Testis (tissue), 2 donors: ENCODE measurements at regions not wholly inside any gene's neighbourhood (a gene's known extent, or its start where the extent isn't known, plus 50 kb on each side); places are given as distances from the start of the nearest gene placed in this dataset.

Experiments
- POLR2A ChIP-seq: fragments of 450-650 bp; IDR thresholded peaks from one replicate; pipeline ENCODE4 v1.6.1; 2017; ENCODE audit warnings: antibody characterized with exemption, mild to moderate bottlenecking, moderate library complexity
- TF ChIP-seq, protein P1 (sequence below), 3 experiments: fragments of 450-650 bp in 2 of 3; fragments of 200-600 bp in 1 of 3; sonication (generic) in 1 of 3; IDR thresholded peaks; one replicate each; pipeline ENCODE4 v1.5.1; 2016 to 2019; ENCODE audit warnings: antibody characterized with exemption in 3 of 3, mild to moderate bottlenecking in 2 of 3, moderate library complexity in 1 of 3

DNA sequence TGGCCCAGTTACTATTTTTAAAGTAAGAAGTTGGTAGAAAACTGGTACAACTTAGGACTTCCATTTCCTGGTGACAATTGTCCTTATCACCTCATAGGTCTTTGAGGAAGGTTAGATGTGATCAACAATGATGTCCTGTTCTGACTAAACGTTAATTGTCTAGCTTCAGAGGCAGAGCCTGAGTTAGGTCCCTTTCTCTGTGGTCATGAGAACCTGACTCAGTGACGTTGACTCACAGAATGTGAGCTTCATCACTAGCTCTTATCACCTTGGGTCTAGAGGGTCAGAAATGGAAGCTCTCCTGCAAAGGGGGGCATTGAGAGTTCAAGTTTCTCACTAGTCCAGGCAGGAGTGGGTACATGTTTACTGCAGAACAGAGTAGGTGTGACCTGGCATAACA, 60.6 kb upstream of the ATP8B1 start:
- TF ChIP-seq, protein P1, sequence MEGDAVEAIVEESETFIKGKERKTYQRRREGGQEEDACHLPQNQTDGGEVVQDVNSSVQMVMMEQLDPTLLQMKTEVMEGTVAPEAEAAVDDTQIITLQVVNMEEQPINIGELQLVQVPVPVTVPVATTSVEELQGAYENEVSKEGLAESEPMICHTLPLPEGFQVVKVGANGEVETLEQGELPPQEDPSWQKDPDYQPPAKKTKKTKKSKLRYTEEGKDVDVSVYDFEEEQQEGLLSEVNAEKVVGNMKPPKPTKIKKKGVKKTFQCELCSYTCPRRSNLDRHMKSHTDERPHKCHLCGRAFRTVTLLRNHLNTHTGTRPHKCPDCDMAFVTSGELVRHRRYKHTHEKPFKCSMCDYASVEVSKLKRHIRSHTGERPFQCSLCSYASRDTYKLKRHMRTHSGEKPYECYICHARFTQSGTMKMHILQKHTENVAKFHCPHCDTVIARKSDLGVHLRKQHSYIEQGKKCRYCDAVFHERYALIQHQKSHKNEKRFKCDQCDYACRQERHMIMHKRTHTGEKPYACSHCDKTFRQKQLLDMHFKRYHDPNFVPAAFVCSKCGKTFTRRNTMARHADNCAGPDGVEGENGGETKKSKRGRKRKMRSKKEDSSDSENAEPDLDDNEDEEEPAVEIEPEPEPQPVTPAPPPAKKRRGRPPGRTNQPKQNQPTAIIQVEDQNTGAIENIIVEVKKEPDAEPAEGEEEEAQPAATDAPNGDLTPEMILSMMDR (IDR thresholded peaks at IDR 0.05), result no peak
- TF ChIP-seq POLR2A, result no peak
